ENCODE measurements at regions not wholly inside any gene's neighbourhood (a gene's known extent, or its start where the extent isn't known, plus 50 kb on each side); places are given as distances from the start of the nearest gene placed in this dataset.
A peak's percentile ranks its signal among the peaks of the same experiment; 100 is the strongest.

- no peaks in the 10 kb centered on the region for H3K9me3 ChIP-seq (ENCODE audit: control insufficient read depth, insufficient read depth, low read depth, low read length)
- DNase-seq (ENCODE audit: low read depth, low spot score): no peak
- ChIA-PET CTCF (interaction anchor here (0.5 to 1.0 kb wide), 3 partner anchors 11 to 213 kb away, joined by 3 to 4 read pairs (median 3); no protein-coding TSS in a partner anchor), POLR2A (interaction anchor here (0.6 kb wide), 1 partner anchor 9 kb away, joined by 6 read pairs; no protein-coding TSS in a partner anchor)
- BruUV-seq (replicated peaks): no TSS peak
- TF ChIP-seq REST (IDR thresholded peaks at IDR 0.05; ENCODE audit: insufficient read depth in 1 of 2, low read depth in 2 of 2, low read length in 1 of 2): no peak
- TF ChIP-seq SIN3A (IDR thresholded peaks at IDR 0.05; ENCODE audit: borderline replicate concordance, insufficient read depth, low read depth, low read length): no peak
- no peak for TF ChIP-seq CTCF (IDR thresholded peaks at IDR 0.05)
- no peak overlapping the region for H3K4me3 ChIP-seq (ENCODE audit: low read depth in 2 of 2, low read length in 2 of 2)
- H3K36me3 ChIP-seq (ENCODE audit: control insufficient read depth, insufficient read depth, low read length): no peaks in the 10 kb centered on the region
- peak; percentile 64 for ATAC-seq
- intact Hi-C loops (cut with micrococcal nuclease; ENCODE audit: unreplicated experiment) (no loop called here), in situ Hi-C loops (cut with HindIII; ENCODE audit: low pct_unique_long_range_greater_than_20kb, low sequenced_read_pairs) (no loop called here)
- H3K27ac ChIP-seq (ENCODE audit: low read length): no peak overlapping the region
- no peaks in the 10 kb centered on the region for H3K4me1 ChIP-seq (ENCODE audit: control insufficient read depth, insufficient read depth, low read length)
- H3K27me3 ChIP-seq (ENCODE audit: control insufficient read depth, insufficient read depth, low read length): no peaks in the 10 kb centered on the region
These were observed 131.0 kb upstream of the EEPD1 start for GRCh38 chr7:36021917-36022550.

GRCh38 chr7:36023033-36023560, 130.0 kb upstream of the EEPD1 start:
- Histone ChIP-seq H3K27me3 (ENCODE audit: control insufficient read depth, insufficient read depth, low read length) (no peaks in the 10 kb centered on the region), H3K4me3 (ENCODE audit: low read depth in 2 of 2, low read length in 2 of 2) (no peak overlapping the region), H3K27ac (ENCODE audit: low read length) (no peak overlapping the region), H3K36me3 (ENCODE audit: control insufficient read depth, insufficient read depth, low read length) (no peaks in the 10 kb centered on the region), H3K4me1 (ENCODE audit: control insufficient read depth, insufficient read depth, low read length) (no peaks in the 10 kb centered on the region), H3K9me3 (ENCODE audit: control insufficient read depth, insufficient read depth, low read depth, low read length) (no peaks in the 10 kb centered on the region)
- in situ Hi-C loops (cut with HindIII; ENCODE audit: low pct_unique_long_range_greater_than_20kb, low sequenced_read_pairs) (no loop called here), intact Hi-C loops (cut with micrococcal nuclease; ENCODE audit: unreplicated experiment) (no loop called here)
- POLR2A ChIA-PET: no interaction called here
- TF ChIP-seq POLR2AphosphoS5 (IDR thresholded peaks at IDR 0.05; ENCODE audit: low read depth, low read length) (no peak), CTCF (IDR thresholded peaks at IDR 0.05) (no peak), SIN3A (IDR thresholded peaks at IDR 0.05; ENCODE audit: borderline replicate concordance, insufficient read depth, low read depth, low read length) (no peak), REST (IDR thresholded peaks at IDR 0.05; ENCODE audit: insufficient read depth in 1 of 2, low read depth in 2 of 2, low read length in 1 of 2) (no peak), TCF7L2 (IDR thresholded peaks at IDR 0.05; ENCODE audit: low read depth, low read length) (no peak)
- no peak for DNase-seq (ENCODE audit: low read depth, low spot score)
- CTCF ChIA-PET: interaction anchor here (0.6 kb wide), 1 partner anchor 36 kb away, joined by 8 read pairs; no protein-coding TSS in a partner anchor
- no TSS peak for BruUV-seq (replicated peaks)
- ATAC-seq: no peak
